ENCODE measurements at regions not wholly inside any gene's neighbourhood (a gene's known extent, or its start where the extent isn't known, plus 50 kb on each side); places are given as distances from the start of the nearest gene placed in this dataset.

GRCh38 chr10:36111676-36112075, 469.6 kb upstream of the FZD8 start:
- TF ChIP-seq CTCF (IDR thresholded peaks at IDR 0.05): no peak
- no peaks in the 10 kb centered on the region for H3K27me3 ChIP-seq
- H3K4me3 ChIP-seq: no peak overlapping the region
- no peaks in the 10 kb centered on the region for H3K9me3 ChIP-seq
- peak overlapping the region in 1 of 2 donors; percentile 37 for H3K27ac ChIP-seq
- no peaks in the 10 kb centered on the region for H3K36me3 ChIP-seq
- H3K4me1 ChIP-seq: peaks cover 0 to 22% of the 10 kb centered on the region in 2 donors
- DNase-seq (ENCODE audit: low spot score): no peak

GRCh38 chr10:36110097-36110496, 468.0 kb upstream of the FZD8 start:
- DNase-seq (ENCODE audit: low spot score): no peak
- Histone ChIP-seq H3K4me1 (peaks cover 0 to 6% of the 10 kb centered on the region in 2 donors), H3K27ac (peak overlapping the region in 1 of 2 donors; percentile 17), H3K27me3 (no peaks in the 10 kb centered on the region), H3K9me3 (no peaks in the 10 kb centered on the region), H3K36me3 (no peaks in the 10 kb centered on the region), H3K4me3 (no peak overlapping the region)
- no peak for TF ChIP-seq CTCF (IDR thresholded peaks at IDR 0.05)

- no peak for TF ChIP-seq CTCF (IDR thresholded peaks at IDR 0.05)
- H3K27ac ChIP-seq: peak overlapping the region in 1 of 2 donors; percentile 17
Measured at GRCh38 chr10:36109399-36110023, 467.4 kb upstream of the FZD8 start.

GRCh38 chr10:36097696-36098095, 455.6 kb upstream of the FZD8 start:
- H3K36me3 ChIP-seq: no peaks in the 10 kb centered on the region
- no peaks in the 10 kb centered on the region for H3K27me3 ChIP-seq
- H3K27ac ChIP-seq: no peak overlapping the region
- DNase-seq (ENCODE audit: low spot score): no peak
- H3K9me3 ChIP-seq: peaks cover 0 to 17% of the 10 kb centered on the region in 2 donors
- no peaks in the 10 kb centered on the region for H3K4me1 ChIP-seq
- H3K4me3 ChIP-seq: no peak overlapping the region
- TF ChIP-seq CTCF (IDR thresholded peaks at IDR 0.05): no peak

More at GRCh38 chr10:36109399-36110023, 467.4 kb upstream of the FZD8 start:
- H3K4me1 ChIP-seq: peaks cover 0 to under 1% of the 10 kb centered on the region in 2 donors
- H3K4me3 ChIP-seq: no peak overlapping the region
- no peak for DNase-seq (ENCODE audit: low spot score)
- no peaks in the 10 kb centered on the region for H3K27me3 ChIP-seq
- no peaks in the 10 kb centered on the region for H3K9me3 ChIP-seq
- no peaks in the 10 kb centered on the region for H3K36me3 ChIP-seq

GRCh38 chr10:36096576-36096975, 454.5 kb upstream of the FZD8 start:
- H3K27me3 ChIP-seq: no peaks in the 10 kb centered on the region
- H3K4me1 ChIP-seq: no peaks in the 10 kb centered on the region
- H3K9me3 ChIP-seq: peaks cover 0 to 13% of the 10 kb centered on the region in 2 donors
- no peak overlapping the region for H3K27ac ChIP-seq
- no peak overlapping the region for H3K4me3 ChIP-seq
- no peak for DNase-seq (ENCODE audit: low spot score)
- no peaks in the 10 kb centered on the region for H3K36me3 ChIP-seq
- TF ChIP-seq CTCF (IDR thresholded peaks at IDR 0.05): no peak

- Histone ChIP-seq H3K9me3 (peaks cover 0 to 7% of the 10 kb centered on the region in 2 donors), H3K36me3 (no peaks in the 10 kb centered on the region), H3K4me3 (no peak overlapping the region), H3K27ac (no peak overlapping the region), H3K27me3 (no peaks in the 10 kb centered on the region), H3K4me1 (peaks cover 0 to 12% of the 10 kb centered on the region in 2 donors)
- TF ChIP-seq CTCF (IDR thresholded peaks at IDR 0.05): no peak
- DNase-seq (ENCODE audit: low spot score): no peak
Measured at GRCh38 chr10:36094096-36094495, 452.0 kb upstream of the FZD8 start.

All from right atrium auricular region (tissue), 2 donors.